WERI-Rb-1 (cell line): ENCODE measurements at regions not wholly inside any gene's neighbourhood (a gene's known extent, or its start where the extent isn't known, plus 50 kb on each side); places are given as distances from the start of the nearest gene placed in this dataset.
A peak's percentile ranks its signal among the peaks of the same experiment; 100 is the strongest.

Source experiments
- DNase-seq: peaks from one replicate; pipeline ENCODE4 v3.0.0-alpha.2; 2020
- H3K27ac ChIP-seq: fragments of 250-450 bp; sonication (Bioruptor Pico); 2 replicates; pipeline ENCODE4 v1.5.1; 2020; ENCODE audit warnings: mild to moderate bottlenecking, moderate library complexity
- H3K27me3 ChIP-seq: fragments of 250-450 bp; sonication (Bioruptor Pico); 2 replicates; pipeline ENCODE4 v1.5.1; 2021; ENCODE audit warnings: mild to moderate bottlenecking, low read depth, moderate library complexity; ENCODE audit not compliant: insufficient read depth, severe bottlenecking
- H3K36me3 ChIP-seq: fragments of 250-450 bp; sonication (Bioruptor Pico); 2 replicates; pipeline ENCODE4 v1.5.1; 2020; ENCODE audit warnings: mild to moderate bottlenecking, moderate library complexity
- H3K4me3 ChIP-seq: 2 replicates; pipeline ENCODE4 v1.5.1; 2011; ENCODE audit warnings: low read depth, mild to moderate bottlenecking, control low read depth, low read length
- H3K9me3 ChIP-seq: fragments of 250-450 bp; sonication (Bioruptor Pico); 2 replicates; pipeline ENCODE4 v1.5.1; 2021; ENCODE audit warnings: mild to moderate bottlenecking, moderate library complexity; ENCODE audit not compliant: severe bottlenecking
- CTCF ChIP-seq: IDR thresholded peaks from 2 replicates; pipeline ENCODE4 v1.5.1; 2011; ENCODE audit warnings: low read depth, mild to moderate bottlenecking, control low read depth, inconsistent platforms, low read length

- no peak for DNase-seq
- H3K36me3 ChIP-seq, result no peaks in the 10 kb centered on the region
- no peak overlapping the region for H3K4me3 ChIP-seq
- no peak for TF ChIP-seq CTCF
- H3K27me3 ChIP-seq, result peaks cover 13% of the 10 kb centered on the region
- H3K9me3 ChIP-seq, result no peaks in the 10 kb centered on the region
- no peak overlapping the region for H3K27ac ChIP-seq
Measured at GRCh38 chr5:4630031-4630430, 510.1 kb upstream of the ADAMTS16 start.

- H3K27me3 ChIP-seq, result peaks cover 5% of the 10 kb centered on the region
- no peaks in the 10 kb centered on the region for H3K9me3 ChIP-seq
- no peak overlapping the region for H3K27ac ChIP-seq
- no peak for TF ChIP-seq CTCF
- H3K4me3 ChIP-seq, result no peak overlapping the region
- no peak for DNase-seq
- H3K36me3 ChIP-seq, result no peaks in the 10 kb centered on the region
Measured at GRCh38 chr5:4634342-4634741, 505.8 kb upstream of the ADAMTS16 start.

GRCh38 chr5:4636378-4636777, 503.8 kb upstream of the ADAMTS16 start:
- DNase-seq, result no peak
- Histone ChIP-seq H3K27ac (no peak overlapping the region), H3K36me3 (no peaks in the 10 kb centered on the region), H3K27me3 (peaks cover 5% of the 10 kb centered on the region), H3K4me3 (no peak overlapping the region), H3K9me3 (no peaks in the 10 kb centered on the region)
- TF ChIP-seq CTCF, result no peak

GRCh38 chr5:4639946-4640345, 500.2 kb upstream of the ADAMTS16 start:
- Histone ChIP-seq H3K4me3 (no peak overlapping the region), H3K27me3 (no peaks in the 10 kb centered on the region)
- no peak for DNase-seq

GRCh38 chr5:4640795-4641194, 499.3 kb upstream of the ADAMTS16 start:
- no peaks in the 10 kb centered on the region for H3K27me3 ChIP-seq
- no peak overlapping the region for H3K4me3 ChIP-seq
- DNase-seq, result peak; percentile 40
- H3K27ac ChIP-seq, result no peak overlapping the region
- H3K9me3 ChIP-seq, result peaks cover 5% of the 10 kb centered on the region
- TF ChIP-seq CTCF, result peak; percentile 28; the same call in 1 of the 2 replicates
- no peaks in the 10 kb centered on the region for H3K36me3 ChIP-seq

More at GRCh38 chr5:4639946-4640345, 500.2 kb upstream of the ADAMTS16 start:
- Histone ChIP-seq H3K9me3 (peaks cover 5% of the 10 kb centered on the region), H3K27ac (no peak overlapping the region), H3K36me3 (no peaks in the 10 kb centered on the region)
- TF ChIP-seq CTCF, result no peak

- TF ChIP-seq CTCF, result no peak
- Histone ChIP-seq H3K27ac (no peak overlapping the region), H3K9me3 (peaks cover 5% of the 10 kb centered on the region)
Measured at GRCh38 chr5:4642525-4642924, 497.6 kb upstream of the ADAMTS16 start.

More at GRCh38 chr5:4642525-4642924, 497.6 kb upstream of the ADAMTS16 start:
- Histone ChIP-seq H3K27me3 (no peaks in the 10 kb centered on the region), H3K4me3 (no peak overlapping the region), H3K36me3 (no peaks in the 10 kb centered on the region)
- DNase-seq, result no peak
